Smooth muscle cell (in vitro differentiated cells): ENCODE measurements at regions not wholly inside any gene's neighbourhood (a gene's known extent, or its start where the extent isn't known, plus 50 kb on each side); places are given as distances from the start of the nearest gene placed in this dataset.

ENCODE experiments used
- DNase-seq: peaks from one replicate; lab custom pipeline; 2025; ENCODE audit not compliant: unreplicated experiment; lab: John Stamatoyannopoulos, UW
- H2AFZ ChIP-seq: fragments of 200-600 bp; sonication (generic); 2 replicates; pipeline ENCODE4 v1.6.0; 2016; ENCODE audit warnings: antibody characterized with exemption, low read depth, mild to moderate bottlenecking
- H3F3A ChIP-seq: fragments of 200-600 bp; sonication (generic); 2 replicates; pipeline ENCODE4 v1.6.0; 2017; ENCODE audit warnings: antibody characterized with exemption, low read depth
- H3K27ac ChIP-seq: fragments of 200-600 bp; sonication (generic); 2 replicates; pipeline ENCODE4 v1.5.1; 2016; ENCODE audit warnings: low read depth, mild to moderate bottlenecking
- H3K27me3 ChIP-seq: fragments of 200-600 bp; sonication (generic); 2 replicates; pipeline ENCODE4 v1.6.1; 2016; ENCODE audit warnings: low read depth, mild to moderate bottlenecking
- H3K36me3 ChIP-seq: fragments of 200-600 bp; sonication (generic); 2 replicates; pipeline ENCODE4 v1.5.1; 2016; ENCODE audit warnings: low read depth
- H3K4me1 ChIP-seq: fragments of 200-600 bp; sonication (generic); 2 replicates; pipeline ENCODE4 v1.5.1; 2016; ENCODE audit warnings: low read depth
- H3K4me2 ChIP-seq: fragments of 200-600 bp; sonication (generic); 2 replicates; pipeline ENCODE4 v1.6.0; 2016; ENCODE audit warnings: mild to moderate bottlenecking
- H3K4me3 ChIP-seq: fragments of 200-600 bp; sonication (generic); 2 replicates; pipeline ENCODE4 v1.5.1; 2016; ENCODE audit warnings: mild to moderate bottlenecking
- H3K79me2 ChIP-seq: fragments of 200-600 bp; sonication (generic); 2 replicates; pipeline ENCODE4 v1.6.0; 2016; ENCODE audit warnings: low read depth, mild to moderate bottlenecking
- H3K9ac ChIP-seq: fragments of 200-600 bp; sonication (generic); 2 replicates; pipeline ENCODE4 v1.6.0; 2016; ENCODE audit warnings: low read depth
- H3K9me3 ChIP-seq: fragments of 200-600 bp; sonication (generic); replicated peaks from 2 replicates; pipeline ENCODE4 v1.5.1; 2016; ENCODE audit warnings: low read depth
- H4K20me1 ChIP-seq: fragments of 200-600 bp; sonication (generic); 2 replicates; pipeline ENCODE4 v1.6.0; 2016; ENCODE audit warnings: low read depth
- WGBS: methylation state at CpG from one replicate; pipeline ENCODE4 v1.1.7; 2016; ENCODE audit warnings: low lambda C conversion rate; 5-methylcytosine and 5-hydroxymethylcytosine counted together
- TF ChIP-seq, protein P1 (sequence below): fragments of 200-600 bp; sonication (generic); IDR thresholded peaks from 2 replicates; pipeline ENCODE4 v1.5.1; 2017; ENCODE audit warnings: borderline replicate concordance, mild to moderate bottlenecking, antibody characterized with exemption; ENCODE audit not compliant: insufficient read depth, poor library complexity, severe bottlenecking

DNA sequence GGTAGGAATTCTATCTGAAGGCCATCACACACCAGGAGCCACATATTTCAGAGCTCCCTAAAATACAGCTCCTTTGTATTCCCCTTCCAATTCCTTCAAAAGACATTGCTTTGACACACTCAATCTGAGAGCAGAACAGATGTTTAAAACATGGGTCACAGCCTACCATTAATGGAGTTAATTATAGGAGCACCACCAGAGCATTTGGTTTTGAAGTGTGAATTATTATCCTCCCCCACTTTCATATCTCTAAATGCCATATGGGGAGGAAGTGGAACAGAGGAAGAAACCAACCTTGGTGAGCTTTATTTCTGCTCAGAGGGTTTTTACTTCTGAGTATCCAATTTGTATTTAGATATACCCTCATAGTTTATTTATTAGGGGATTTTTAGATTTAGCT, 50.7 kb upstream of the TNFRSF21 start:
- TF ChIP-seq, protein P1, sequence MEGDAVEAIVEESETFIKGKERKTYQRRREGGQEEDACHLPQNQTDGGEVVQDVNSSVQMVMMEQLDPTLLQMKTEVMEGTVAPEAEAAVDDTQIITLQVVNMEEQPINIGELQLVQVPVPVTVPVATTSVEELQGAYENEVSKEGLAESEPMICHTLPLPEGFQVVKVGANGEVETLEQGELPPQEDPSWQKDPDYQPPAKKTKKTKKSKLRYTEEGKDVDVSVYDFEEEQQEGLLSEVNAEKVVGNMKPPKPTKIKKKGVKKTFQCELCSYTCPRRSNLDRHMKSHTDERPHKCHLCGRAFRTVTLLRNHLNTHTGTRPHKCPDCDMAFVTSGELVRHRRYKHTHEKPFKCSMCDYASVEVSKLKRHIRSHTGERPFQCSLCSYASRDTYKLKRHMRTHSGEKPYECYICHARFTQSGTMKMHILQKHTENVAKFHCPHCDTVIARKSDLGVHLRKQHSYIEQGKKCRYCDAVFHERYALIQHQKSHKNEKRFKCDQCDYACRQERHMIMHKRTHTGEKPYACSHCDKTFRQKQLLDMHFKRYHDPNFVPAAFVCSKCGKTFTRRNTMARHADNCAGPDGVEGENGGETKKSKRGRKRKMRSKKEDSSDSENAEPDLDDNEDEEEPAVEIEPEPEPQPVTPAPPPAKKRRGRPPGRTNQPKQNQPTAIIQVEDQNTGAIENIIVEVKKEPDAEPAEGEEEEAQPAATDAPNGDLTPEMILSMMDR = no peak
- no peaks in the 10 kb centered on the region for H3K27me3 ChIP-seq
- H2AFZ ChIP-seq = no peak overlapping the region
- no peak for DNase-seq
- H4K20me1 ChIP-seq = no peaks in the 10 kb centered on the region
- no peaks in the 10 kb centered on the region for H3K9me3 ChIP-seq
- no peak overlapping the region for H3K27ac ChIP-seq
- H3K4me2 ChIP-seq = no peak overlapping the region
- H3K9ac ChIP-seq = no peak overlapping the region
- H3K4me3 ChIP-seq = no peak overlapping the region
- no peaks in the 10 kb centered on the region for H3K36me3 ChIP-seq
- no peaks in the 10 kb centered on the region for H3K4me1 ChIP-seq
- no peaks in the 10 kb centered on the region for H3F3A ChIP-seq
- no peaks in the 10 kb centered on the region for H3K79me2 ChIP-seq

DNA sequence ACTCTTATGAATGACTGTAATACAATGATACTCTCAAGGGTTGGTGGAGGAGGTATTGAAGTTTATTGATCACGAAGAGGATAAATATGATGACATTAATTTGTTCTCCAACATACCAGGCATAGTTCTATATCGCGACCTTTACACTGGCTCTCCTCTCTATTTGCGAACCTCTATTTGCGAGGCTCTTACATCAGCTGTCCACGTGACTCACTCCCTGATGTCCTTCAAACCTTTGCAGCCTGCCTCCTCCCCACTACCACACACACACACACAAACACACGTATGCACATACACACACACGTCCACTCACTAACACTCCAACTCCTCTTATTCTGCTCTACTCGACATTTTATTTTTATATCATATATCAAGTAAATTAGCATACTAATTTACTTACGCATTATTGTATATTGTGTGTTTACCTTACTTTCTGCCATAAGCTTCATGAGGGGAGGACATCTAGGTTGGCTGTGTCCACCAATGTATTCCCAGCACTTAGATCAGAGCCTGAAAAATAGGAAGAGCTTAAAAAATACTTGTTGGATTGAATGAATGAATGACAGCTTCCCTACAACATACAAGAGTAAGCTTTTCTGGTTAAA, 53.3 kb upstream of the TNFRSF21 start:
- H3K36me3 ChIP-seq = no peaks in the 10 kb centered on the region
- H4K20me1 ChIP-seq = no peaks in the 10 kb centered on the region
- WGBS = 83% methylated on average over 10 of the region's 10 CpGs
- no peak overlapping the region for H3K4me3 ChIP-seq
- no peak overlapping the region for H3K9ac ChIP-seq
- H2AFZ ChIP-seq = no peak overlapping the region
- TF ChIP-seq, protein P1 = no peak
- no peaks in the 10 kb centered on the region for H3K27me3 ChIP-seq
- no peak for DNase-seq
- no peaks in the 10 kb centered on the region for H3K9me3 ChIP-seq
- no peaks in the 10 kb centered on the region for H3K4me1 ChIP-seq
- no peaks in the 10 kb centered on the region for H3K79me2 ChIP-seq
- no peak overlapping the region for H3K27ac ChIP-seq
- H3F3A ChIP-seq = no peaks in the 10 kb centered on the region
- no peak overlapping the region for H3K4me2 ChIP-seq

DNA sequence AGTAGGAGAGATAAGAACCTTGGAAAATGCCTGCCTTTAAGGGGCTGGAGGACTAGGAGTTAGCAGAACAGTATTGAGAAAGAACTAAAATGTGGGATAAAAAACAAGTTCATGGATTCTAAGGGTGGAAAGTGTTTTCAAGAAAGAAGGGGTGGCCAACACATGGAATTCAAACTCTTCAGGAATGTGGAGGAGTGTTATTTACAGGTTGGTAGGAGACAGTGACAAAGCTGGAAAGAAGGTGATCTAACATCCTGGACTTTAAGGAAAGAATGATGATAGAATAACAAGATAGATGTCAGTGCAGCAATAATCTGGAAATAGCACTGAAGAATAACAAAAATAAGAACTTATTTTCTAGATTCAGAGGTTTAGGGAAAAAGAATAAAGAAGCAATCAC, 54.0 kb upstream of the TNFRSF21 start:
- H3K9ac ChIP-seq = no peak overlapping the region
- no peak overlapping the region for H3K27ac ChIP-seq
- no peaks in the 10 kb centered on the region for H3K4me1 ChIP-seq
- H3K4me2 ChIP-seq = no peak overlapping the region
- H3K79me2 ChIP-seq = no peaks in the 10 kb centered on the region
- H2AFZ ChIP-seq = no peak overlapping the region
- H3F3A ChIP-seq = no peaks in the 10 kb centered on the region
- DNase-seq = no peak
- no peaks in the 10 kb centered on the region for H3K36me3 ChIP-seq
- TF ChIP-seq, protein P1 = no peak
- no peaks in the 10 kb centered on the region for H4K20me1 ChIP-seq
- no peak overlapping the region for H3K4me3 ChIP-seq
- H3K9me3 ChIP-seq = no peaks in the 10 kb centered on the region
- no peaks in the 10 kb centered on the region for H3K27me3 ChIP-seq

DNA sequence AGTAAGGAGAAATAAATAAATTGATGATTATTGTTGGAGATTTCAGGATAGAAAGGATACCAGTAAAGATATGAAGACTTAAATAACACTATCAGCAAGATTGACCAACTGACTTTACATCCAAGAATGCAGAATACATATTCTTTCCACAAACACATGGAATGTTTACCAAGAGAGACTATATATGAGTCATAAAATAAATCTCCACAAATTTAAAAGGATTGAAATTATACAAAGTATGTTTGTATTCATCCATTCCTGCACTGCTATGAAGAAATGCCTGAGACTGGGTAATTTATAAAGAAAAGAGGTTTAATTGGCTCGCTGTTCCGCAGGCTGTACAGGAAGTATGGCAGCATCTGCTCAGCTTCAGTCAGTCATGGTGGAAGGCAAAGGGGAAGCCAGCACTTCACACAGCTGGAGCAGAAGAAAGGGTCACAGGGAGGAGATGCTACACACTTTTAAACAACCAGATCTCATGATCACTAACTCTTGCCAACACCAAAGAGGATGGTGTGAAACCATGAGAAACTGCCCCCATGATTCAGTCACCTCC, 56.7 kb upstream of the TNFRSF21 start:
- Histone ChIP-seq H3K4me2 (no peak overlapping the region), H3K36me3 (no peaks in the 10 kb centered on the region), H3K9me3 (no peaks in the 10 kb centered on the region), H3K27ac (no peak overlapping the region), H3F3A (no peaks in the 10 kb centered on the region), H2AFZ (no peak overlapping the region), H3K4me1 (no peaks in the 10 kb centered on the region), H3K27me3 (no peaks in the 10 kb centered on the region), H3K4me3 (no peak overlapping the region), H3K9ac (no peak overlapping the region), H3K79me2 (no peaks in the 10 kb centered on the region), H4K20me1 (no peaks in the 10 kb centered on the region)
- TF ChIP-seq, protein P1 = no peak
- DNase-seq = no peak
- WGBS = 93% methylated on average over 2 of the region's 2 CpGs
